IMR-90 (cell line): ENCODE measurements at regions not wholly inside any gene's neighbourhood (a gene's known extent, or its start where the extent isn't known, plus 50 kb on each side); places are given as distances from the start of the nearest gene placed in this dataset.

Source experiments
- CEBPB ChIP-seq: IDR thresholded peaks from 2 replicates; pipeline ENCODE4 v1.6.1; 2012; ENCODE audit warnings: low read depth, low read length, improper control_type of control experiment
- CHD1 ChIP-seq: IDR thresholded peaks from 2 replicates; pipeline ENCODE4 v1.6.1; 2012; ENCODE audit warnings: low read depth, low read length, improper control_type of control experiment
- CTCF ChIP-seq: conservative IDR thresholded peaks from 2 replicates; pipeline ENCODE4 v1.5.1; 2012; ENCODE audit warnings: mild to moderate bottlenecking, low read depth, low read length, improper control_type of control experiment
- ELK1 ChIP-seq: fragments of 150-350 bp; IDR thresholded peaks from 2 replicates; pipeline ENCODE4 v1.6.1; 2016; ENCODE audit warnings: low read depth, mild to moderate bottlenecking, low read length, moderate library complexity, borderline replicate concordance
- POLR2A ChIP-seq: IDR thresholded peaks from 2 replicates; pipeline ENCODE4 v1.6.1; 2012; ENCODE audit warnings: mild to moderate bottlenecking, low read depth, low read length
- RAD21 ChIP-seq: IDR thresholded peaks from 2 replicates; pipeline ENCODE4 v1.6.1; 2012; ENCODE audit warnings: low read length, improper control_type of control experiment
- RCOR1 ChIP-seq: IDR thresholded peaks from 2 replicates; pipeline ENCODE4 v1.6.1; 2012; ENCODE audit warnings: mild to moderate bottlenecking, low read length, improper control_type of control experiment; ENCODE audit not compliant: insufficient replicate concordance

GRCh38 chr3:118229196-118229595 is 805.5 kb downstream of the IGSF11 start:
- TF ChIP-seq CHD1 (no peak), CTCF (no peak), ELK1 (no peak), POLR2A (no peak), CEBPB (no peak), RCOR1 (no peak), RAD21 (no peak)
